SK-N-SH (cell line): ENCODE measurements at regions not wholly inside any gene's neighbourhood (a gene's known extent, or its start where the extent isn't known, plus 50 kb on each side); places are given as distances from the start of the nearest gene placed in this dataset.

ENCODE experiments used
- CTCF ChIA-PET: fragments of 300-600, 350-600 bp; formaldehyde crosslinking; extraction: SDS; loops from one replicate; lab custom pipeline; 2021; lab: Yijun Ruan, JAX
- POLR2A ChIA-PET: fragments of 350-600 bp; sonication (Branson Sonifier 250); formaldehyde crosslinking; extraction: SDS; loops from one replicate; lab custom pipeline; 2020; ENCODE audit warnings: antibody characterized with exemption, inconsistent platforms; lab: Yijun Ruan, JAX
- DNase-seq: peaks from one replicate; pipeline ENCODE4 v3.0.0; 2012
- H2AFZ ChIP-seq: fragments of 200-600 bp; sonication (generic); 2 replicates; pipeline ENCODE4 v1.8.1; 2016; ENCODE audit warnings: antibody characterized with exemption, mild to moderate bottlenecking, low read depth
- H3F3A ChIP-seq: fragments of 200-600 bp; sonication (generic); replicated peaks from 2 replicates; pipeline ENCODE3; 2016; ENCODE audit warnings: antibody characterized with exemption, mild to moderate bottlenecking; ENCODE audit not compliant: insufficient read depth
- H3K27ac ChIP-seq, 2 experiments: fragments of 200-500 bp in 1 of 2; fragments of 200-600 bp in 1 of 2; sonication (Bioruptor generic) in 1 of 2; sonication (generic), shearing (Covaris generic) in 1 of 2; 2 replicates each; pipeline versions ENCODE4 v1.5.1 to v1.6.1; 2014 to 2016; ENCODE audit warnings: low read depth in 2 of 2, inconsistent platforms in 1 of 2, low read length in 1 of 2, mild to moderate bottlenecking in 1 of 2, mixed read lengths in 1 of 2
- H3K27me3 ChIP-seq: fragments of 200-600 bp; sonication (generic), shearing (Covaris generic); 2 replicates; pipeline ENCODE4 v1.6.1; 2016; ENCODE audit warnings: mixed run types; ENCODE audit not compliant: insufficient read depth
- H3K36me3 ChIP-seq, 2 experiments: fragments of 200-500 bp in 1 of 2; fragments of 200-600 bp in 1 of 2; sonication (Bioruptor generic) in 1 of 2; sonication (generic) in 1 of 2; replicated peaks in 1 of 2; 2 replicates each; pipeline versions ENCODE3 to v1.5.1; 2014 to 2016; ENCODE audit warnings: low read length in 1 of 2, mild to moderate bottlenecking in 1 of 2; ENCODE audit not compliant: insufficient read depth in 2 of 2, control insufficient read depth in 1 of 2
- H3K4me1 ChIP-seq, 2 experiments: fragments of 200-500 bp in 1 of 2; fragments of 200-600 bp in 1 of 2; sonication (Bioruptor generic) in 1 of 2; sonication (generic), shearing (Covaris generic) in 1 of 2; 2 replicates each; pipeline versions ENCODE4 v1.5.1 to v1.6.1; 2014 to 2016; ENCODE audit warnings: low read depth in 1 of 2, low read length in 1 of 2, mixed run types in 1 of 2; ENCODE audit not compliant: insufficient read depth in 2 of 2, control insufficient read depth in 1 of 2
- H3K4me2 ChIP-seq: fragments of 200-600 bp; sonication (generic), shearing (Covaris generic); 2 replicates; pipeline ENCODE4 v1.6.1; 2017; ENCODE audit warnings: mixed run types
- H3K4me3 ChIP-seq, 2 experiments: fragments of 200-500 bp in 1 of 2; fragments of 200-600 bp in 1 of 2; sonication (Bioruptor generic) in 1 of 2; sonication (generic), shearing (Covaris generic) in 1 of 2; 2 replicates each; pipeline versions ENCODE4 v1.5.1 to v1.8.1; 2014 to 2016; ENCODE audit warnings: low read depth in 2 of 2, inconsistent platforms in 1 of 2, low read length in 1 of 2, mild to moderate bottlenecking in 1 of 2, mixed read lengths in 1 of 2, moderate library complexity in 1 of 2
- H3K79me2 ChIP-seq: fragments of 200-600 bp; sonication (generic); 2 replicates; pipeline ENCODE4 v1.8.1; 2017; ENCODE audit warnings: mild to moderate bottlenecking; ENCODE audit not compliant: insufficient read depth
- H3K9ac ChIP-seq: fragments of 200-600 bp; sonication (generic); 2 replicates; pipeline ENCODE4 v1.6.1; 2017; ENCODE audit warnings: mixed run types
- H3K9me2 ChIP-seq: fragments of 200-600 bp; sonication (generic); 2 replicates; pipeline ENCODE4 v1.6.1; 2017; ENCODE audit warnings: mixed run types
- H3K9me3 ChIP-seq: fragments of 200-600 bp; sonication (generic); 2 replicates; pipeline ENCODE4 v1.6.1; 2017; ENCODE audit warnings: mixed run types, mild to moderate bottlenecking, moderate library complexity
- H4K20me1 ChIP-seq: fragments of 200-600 bp; sonication (generic); 2 replicates; pipeline ENCODE4 v1.6.1; 2017; ENCODE audit warnings: mild to moderate bottlenecking, mixed run types; ENCODE audit not compliant: insufficient read depth
- CHD2 ChIP-seq: fragments of 150-350 bp; IDR thresholded peaks from 2 replicates; pipeline ENCODE4 v1.6.1; 2018; ENCODE audit warnings: low read length; ENCODE audit not compliant: partially characterized antibody
- ELF1 ChIP-seq: IDR thresholded peaks from 2 replicates; pipeline ENCODE4 v1.4.0; 2012
- EP300 ChIP-seq, 2 experiments: IDR thresholded peaks; 2 replicates each; pipeline versions ENCODE4 v1.4.0 to v1.6.1; 2012; ENCODE audit warnings: borderline replicate concordance in 1 of 2, low read depth in 1 of 2, low read length in 1 of 2
- FOSL2 ChIP-seq: IDR thresholded peaks from 2 replicates; pipeline ENCODE4 v1.4.0; 2012; ENCODE audit warnings: low read depth, mild to moderate bottlenecking, moderate library complexity, borderline replicate concordance
- FOXM1 ChIP-seq: IDR thresholded peaks from 2 replicates; pipeline ENCODE4 v1.4.0; 2012; ENCODE audit warnings: low read depth, mild to moderate bottlenecking
- GABPA ChIP-seq: IDR thresholded peaks from 2 replicates; pipeline ENCODE4 v1.4.0; 2012; ENCODE audit warnings: low read depth, mild to moderate bottlenecking
- JUND ChIP-seq: IDR thresholded peaks from 2 replicates; pipeline ENCODE4 v1.4.0; 2012
- MAX ChIP-seq: IDR thresholded peaks from 2 replicates; pipeline ENCODE4 v1.4.0; 2012; ENCODE audit warnings: low read depth
- MXI1 ChIP-seq: IDR thresholded peaks from 2 replicates; pipeline ENCODE4 v1.6.1; 2012; ENCODE audit warnings: mild to moderate bottlenecking, low read depth, low read length, improper control_type of control experiment
- RAD21 ChIP-seq: IDR thresholded peaks from 2 replicates; pipeline ENCODE4 v1.6.1; 2012; ENCODE audit warnings: mild to moderate bottlenecking, low read length
- RCOR1 ChIP-seq: fragments of 150-350 bp; IDR thresholded peaks from 2 replicates; pipeline ENCODE4 v1.6.1; 2017; ENCODE audit warnings: antibody characterized with exemption, low read length
- SIN3A ChIP-seq: IDR thresholded peaks from 2 replicates; pipeline ENCODE4 v1.6.1; 2012; ENCODE audit warnings: low read depth, mild to moderate bottlenecking, low read length, moderate library complexity, borderline replicate concordance
- TAF1 ChIP-seq: IDR thresholded peaks from 2 replicates; pipeline ENCODE4 v1.6.1; 2012; ENCODE audit warnings: low read depth, mild to moderate bottlenecking, low read length, moderate library complexity, borderline replicate concordance
- WGBS: methylation state at CpG from one replicate; pipeline ENCODE4 v1.1.6; 2017; ENCODE audit warnings: low lambda C conversion rate; 5-methylcytosine and 5-hydroxymethylcytosine counted together
- TF ChIP-seq, protein P1 (sequence below): fragments of 200-600 bp; sonication (generic); IDR thresholded peaks from 2 replicates; pipeline ENCODE4 v1.6.1; 2017; ENCODE audit warnings: antibody characterized with exemption, mild to moderate bottlenecking, moderate library complexity
- TF ChIP-seq, protein P2 (sequence below): IDR thresholded peaks from 2 replicates; pipeline ENCODE4 v1.4.0; 2012; ENCODE audit warnings: low read depth, borderline replicate concordance
- TF ChIP-seq, protein P3 (sequence below): fragments of 150-350 bp; IDR thresholded peaks from 2 replicates; pipeline ENCODE4 v1.6.1; 2016; ENCODE audit warnings: mild to moderate bottlenecking, low read depth, low read length
- TF ChIP-seq, protein P4 (sequence below): fragments of 150-350 bp; IDR thresholded peaks from 2 replicates; pipeline ENCODE4 v1.6.1; 2017; ENCODE audit warnings: antibody characterized with exemption, low read length, low read depth, borderline replicate concordance
- TF ChIP-seq, protein P5 (sequence below): IDR thresholded peaks from 2 replicates; pipeline ENCODE4 v1.4.0; 2012; ENCODE audit warnings: low read depth, borderline replicate concordance

- no peaks in the 10 kb centered on the region for H3K9me3 ChIP-seq
- no peak overlapping the region for H2AFZ ChIP-seq
- no peaks in the 10 kb centered on the region for H3K4me1 ChIP-seq
- H4K20me1 ChIP-seq: no peaks in the 10 kb centered on the region
- H3K4me2 ChIP-seq: no peak overlapping the region
- H3K36me3 ChIP-seq: no peaks in the 10 kb centered on the region
- no peak overlapping the region for H3K27ac ChIP-seq
- H3K4me3 ChIP-seq: no peak overlapping the region
- CTCF ChIA-PET: no interaction called here
- H3K27me3 ChIP-seq: peaks cover 15% of the 10 kb centered on the region; the same call in 1 of the 2 replicates
- 2% methylated on average over 11 of the region's 11 CpGs for WGBS
- H3K9me2 ChIP-seq: no peaks in the 10 kb centered on the region
- no peak overlapping the region for H3K9ac ChIP-seq
- TF ChIP-seq FOSL2: no peak
- no peak for TF ChIP-seq RAD21
- TF ChIP-seq, protein P1, sequence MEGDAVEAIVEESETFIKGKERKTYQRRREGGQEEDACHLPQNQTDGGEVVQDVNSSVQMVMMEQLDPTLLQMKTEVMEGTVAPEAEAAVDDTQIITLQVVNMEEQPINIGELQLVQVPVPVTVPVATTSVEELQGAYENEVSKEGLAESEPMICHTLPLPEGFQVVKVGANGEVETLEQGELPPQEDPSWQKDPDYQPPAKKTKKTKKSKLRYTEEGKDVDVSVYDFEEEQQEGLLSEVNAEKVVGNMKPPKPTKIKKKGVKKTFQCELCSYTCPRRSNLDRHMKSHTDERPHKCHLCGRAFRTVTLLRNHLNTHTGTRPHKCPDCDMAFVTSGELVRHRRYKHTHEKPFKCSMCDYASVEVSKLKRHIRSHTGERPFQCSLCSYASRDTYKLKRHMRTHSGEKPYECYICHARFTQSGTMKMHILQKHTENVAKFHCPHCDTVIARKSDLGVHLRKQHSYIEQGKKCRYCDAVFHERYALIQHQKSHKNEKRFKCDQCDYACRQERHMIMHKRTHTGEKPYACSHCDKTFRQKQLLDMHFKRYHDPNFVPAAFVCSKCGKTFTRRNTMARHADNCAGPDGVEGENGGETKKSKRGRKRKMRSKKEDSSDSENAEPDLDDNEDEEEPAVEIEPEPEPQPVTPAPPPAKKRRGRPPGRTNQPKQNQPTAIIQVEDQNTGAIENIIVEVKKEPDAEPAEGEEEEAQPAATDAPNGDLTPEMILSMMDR: no peak
- TF ChIP-seq RCOR1: no peak
- TF ChIP-seq GABPA: no peak
- TF ChIP-seq, protein P2, sequence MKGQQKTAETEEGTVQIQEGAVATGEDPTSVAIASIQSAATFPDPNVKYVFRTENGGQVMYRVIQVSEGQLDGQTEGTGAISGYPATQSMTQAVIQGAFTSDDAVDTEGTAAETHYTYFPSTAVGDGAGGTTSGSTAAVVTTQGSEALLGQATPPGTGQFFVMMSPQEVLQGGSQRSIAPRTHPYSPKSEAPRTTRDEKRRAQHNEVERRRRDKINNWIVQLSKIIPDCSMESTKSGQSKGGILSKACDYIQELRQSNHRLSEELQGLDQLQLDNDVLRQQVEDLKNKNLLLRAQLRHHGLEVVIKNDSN: no peak
- TF ChIP-seq, protein P3, sequence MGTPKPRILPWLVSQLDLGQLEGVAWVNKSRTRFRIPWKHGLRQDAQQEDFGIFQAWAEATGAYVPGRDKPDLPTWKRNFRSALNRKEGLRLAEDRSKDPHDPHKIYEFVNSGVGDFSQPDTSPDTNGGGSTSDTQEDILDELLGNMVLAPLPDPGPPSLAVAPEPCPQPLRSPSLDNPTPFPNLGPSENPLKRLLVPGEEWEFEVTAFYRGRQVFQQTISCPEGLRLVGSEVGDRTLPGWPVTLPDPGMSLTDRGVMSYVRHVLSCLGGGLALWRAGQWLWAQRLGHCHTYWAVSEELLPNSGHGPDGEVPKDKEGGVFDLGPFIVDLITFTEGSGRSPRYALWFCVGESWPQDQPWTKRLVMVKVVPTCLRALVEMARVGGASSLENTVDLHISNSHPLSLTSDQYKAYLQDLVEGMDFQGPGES: no peak
- TF ChIP-seq, protein P4, sequence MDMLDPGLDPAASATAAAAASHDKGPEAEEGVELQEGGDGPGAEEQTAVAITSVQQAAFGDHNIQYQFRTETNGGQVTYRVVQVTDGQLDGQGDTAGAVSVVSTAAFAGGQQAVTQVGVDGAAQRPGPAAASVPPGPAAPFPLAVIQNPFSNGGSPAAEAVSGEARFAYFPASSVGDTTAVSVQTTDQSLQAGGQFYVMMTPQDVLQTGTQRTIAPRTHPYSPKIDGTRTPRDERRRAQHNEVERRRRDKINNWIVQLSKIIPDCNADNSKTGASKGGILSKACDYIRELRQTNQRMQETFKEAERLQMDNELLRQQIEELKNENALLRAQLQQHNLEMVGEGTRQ: no peak
- TF ChIP-seq, protein P5, sequence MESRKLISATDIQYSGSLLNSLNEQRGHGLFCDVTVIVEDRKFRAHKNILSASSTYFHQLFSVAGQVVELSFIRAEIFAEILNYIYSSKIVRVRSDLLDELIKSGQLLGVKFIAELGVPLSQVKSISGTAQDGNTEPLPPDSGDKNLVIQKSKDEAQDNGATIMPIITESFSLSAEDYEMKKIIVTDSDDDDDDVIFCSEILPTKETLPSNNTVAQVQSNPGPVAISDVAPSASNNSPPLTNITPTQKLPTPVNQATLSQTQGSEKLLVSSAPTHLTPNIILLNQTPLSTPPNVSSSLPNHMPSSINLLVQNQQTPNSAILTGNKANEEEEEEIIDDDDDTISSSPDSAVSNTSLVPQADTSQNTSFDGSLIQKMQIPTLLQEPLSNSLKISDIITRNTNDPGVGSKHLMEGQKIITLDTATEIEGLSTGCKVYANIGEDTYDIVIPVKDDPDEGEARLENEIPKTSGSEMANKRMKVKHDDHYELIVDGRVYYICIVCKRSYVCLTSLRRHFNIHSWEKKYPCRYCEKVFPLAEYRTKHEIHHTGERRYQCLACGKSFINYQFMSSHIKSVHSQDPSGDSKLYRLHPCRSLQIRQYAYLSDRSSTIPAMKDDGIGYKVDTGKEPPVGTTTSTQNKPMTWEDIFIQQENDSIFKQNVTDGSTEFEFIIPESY: no peak
- TF ChIP-seq FOXM1: no peak
- no peak for TF ChIP-seq CHD2
- no peak for TF ChIP-seq MXI1
- TF ChIP-seq JUND: no peak
- no peak for TF ChIP-seq SIN3A
- TF ChIP-seq MAX: no peak
- TF ChIP-seq ELF1: no peak
- TF ChIP-seq EP300 (IDR thresholded peaks at IDR 0.05; ENCODE audit: borderline replicate concordance in 1 of 2, low read depth in 1 of 2, low read length in 1 of 2): no peak
- TF ChIP-seq TAF1: no peak
- H3F3A ChIP-seq: no peaks in the 10 kb centered on the region
- POLR2A ChIA-PET: no interaction called here
- H3K79me2 ChIP-seq: no peaks in the 10 kb centered on the region
- no peak for DNase-seq
Observed at GRCh38 chr19:28823338-28823961, 389.5 kb downstream of the UQCRFS1 start.
